Ascending aorta (tissue), 2 donors: ENCODE measurements at regions not wholly inside any gene's neighbourhood (a gene's known extent, or its start where the extent isn't known, plus 50 kb on each side); places are given as distances from the start of the nearest gene placed in this dataset.
"Not testable (repeated sequence)": the region's sequence is repeated elsewhere in the genome, so short reads cannot be mapped to it uniquely, and the experiment has no call there.

Source experiments
- DNase-seq, 2 donors: peaks; one replicate each; pipeline ENCODE4 v3.0.0-alpha.2; 2019; ENCODE audit warnings: low spot score in 2 of 2
- H3K27ac ChIP-seq, 2 donors: fragments of 200-600 bp; sonication (generic); one replicate each; pipeline ENCODE4 v1.5.1; 2016 to 2017; ENCODE audit warnings: mild to moderate bottlenecking in 1 of 2
- H3K27me3 ChIP-seq: fragments of 200-600 bp; sonication (generic); one replicate; pipeline ENCODE4 v1.5.1; 2017
- H3K36me3 ChIP-seq, 2 donors: fragments of 200-600 bp; sonication (generic); one replicate each; pipeline ENCODE4 v1.5.1; 2016
- H3K4me1 ChIP-seq, 2 donors: fragments of 200-600 bp; sonication (generic); one replicate each; pipeline ENCODE4 v1.5.1; 2016 to 2017; ENCODE audit warnings: mild to moderate bottlenecking in 1 of 2
- H3K4me3 ChIP-seq, 2 donors: fragments of 200-600 bp; sonication (generic); one replicate each; pipeline ENCODE4 v1.5.1; 2016 to 2017; ENCODE audit warnings: mild to moderate bottlenecking in 1 of 2
- H3K9me3 ChIP-seq, 2 donors: fragments of 200-600 bp; sonication (generic); one replicate each; pipeline ENCODE4 v1.5.1; 2016
- CTCF ChIP-seq, 3 experiments: fragments of 200-600 bp in 2 of 3; fragments of 450-650 bp in 1 of 3; sonication (generic) in 2 of 3; IDR thresholded peaks; one replicate each; pipeline ENCODE4 v1.5.1; 2016 to 2019; ENCODE audit warnings: antibody characterized with exemption in 3 of 3, mild to moderate bottlenecking in 1 of 3, moderate library complexity in 1 of 3
- intact Hi-C: fragments of 100-400 bp; cut with DNase I; formaldehyde crosslinking; loops from one replicate; pipeline ENCODE4 v1.15.1; 2023

GRCh38 chr9:107772988-107773387 is 283.4 kb upstream of the KLF4 start:
- Histone ChIP-seq H3K36me3 (no peaks in the 10 kb centered on the region), H3K4me1 (no peaks in the 10 kb centered on the region), H3K27ac (no peak overlapping the region), H3K27me3 (no peaks in the 10 kb centered on the region), H3K9me3 (peaks cover 0 to 5% of the 10 kb centered on the region in 2 donors), H3K4me3 (no peak overlapping the region)
- intact Hi-C loops = no loop called here
- TF ChIP-seq CTCF (IDR thresholded peaks at IDR 0.05) = no peak
- no peak for DNase-seq

DNA sequence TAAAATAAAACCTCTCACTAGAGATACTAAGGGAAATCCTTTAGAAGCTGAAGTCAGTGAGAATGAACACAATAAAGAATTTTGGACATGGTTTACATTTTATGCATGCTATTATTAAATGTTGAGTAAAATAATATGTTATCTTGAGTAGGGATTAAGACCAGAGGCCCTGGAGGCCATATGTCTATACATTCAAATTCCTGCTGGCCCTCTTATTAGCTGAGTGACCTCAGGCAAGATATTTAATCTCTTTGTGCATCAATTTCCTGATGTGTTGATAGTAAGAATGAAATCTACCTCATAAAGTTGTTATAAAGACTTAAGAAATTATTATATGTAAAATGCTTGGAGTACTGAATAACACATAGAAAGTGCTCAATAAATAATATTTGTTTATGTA is 281.1 kb upstream of the KLF4 start:
- no peak for DNase-seq
- intact Hi-C loops = no loop called here
- Histone ChIP-seq H3K4me3 (no peak overlapping the region), H3K27ac (no peak overlapping the region), H3K9me3 (peaks cover 0 to 5% of the 10 kb centered on the region in 2 donors), H3K36me3 (no peaks in the 10 kb centered on the region), H3K4me1 (no peaks in the 10 kb centered on the region), H3K27me3 (no peaks in the 10 kb centered on the region)
- no peak for TF ChIP-seq CTCF (IDR thresholded peaks at IDR 0.05)

- intact Hi-C loops = no loop called here
- Histone ChIP-seq H3K27me3 (no peaks in the 10 kb centered on the region), H3K4me3 (no peak overlapping the region), H3K9me3 (peaks cover 0 to 2% of the 10 kb centered on the region in 2 donors), H3K36me3 (no peaks in the 10 kb centered on the region), H3K4me1 (no peaks in the 10 kb centered on the region), H3K27ac (no peak overlapping the region)
- TF ChIP-seq CTCF (IDR thresholded peaks at IDR 0.05) = no peak
- DNase-seq = no peak
Observed at GRCh38 chr9:107768224-107768623, 278.7 kb upstream of the KLF4 start.

DNA sequence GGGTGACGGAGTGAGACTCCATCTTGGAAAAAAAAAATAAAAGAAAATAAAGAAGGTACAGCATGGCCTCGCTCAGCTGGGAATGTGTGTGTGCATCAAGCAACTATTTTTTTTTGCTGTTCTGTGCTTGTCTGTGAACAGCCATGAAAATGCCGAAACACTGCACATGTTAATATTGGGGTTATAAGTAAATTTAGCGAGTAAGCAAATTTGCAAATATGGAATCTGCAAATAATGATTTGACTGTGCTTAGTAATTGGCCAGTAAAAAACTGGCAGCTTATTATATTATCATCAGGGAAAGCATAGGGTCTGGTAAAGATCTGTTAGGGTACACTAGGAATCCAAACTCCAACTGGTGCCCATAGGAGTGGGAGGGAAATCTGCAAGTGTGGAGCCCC is 278.1 kb upstream of the KLF4 start:
- no peaks in the 10 kb centered on the region for H3K27me3 ChIP-seq
- intact Hi-C loops = no loop called here
- H3K4me1 ChIP-seq = no peaks in the 10 kb centered on the region
- no peaks in the 10 kb centered on the region for H3K36me3 ChIP-seq
- H3K4me3 ChIP-seq = no peak overlapping the region
- no peak for DNase-seq
- no peak for TF ChIP-seq CTCF (IDR thresholded peaks at IDR 0.05)
- no peak overlapping the region for H3K27ac ChIP-seq
- no peaks in the 10 kb centered on the region for H3K9me3 ChIP-seq

DNA sequence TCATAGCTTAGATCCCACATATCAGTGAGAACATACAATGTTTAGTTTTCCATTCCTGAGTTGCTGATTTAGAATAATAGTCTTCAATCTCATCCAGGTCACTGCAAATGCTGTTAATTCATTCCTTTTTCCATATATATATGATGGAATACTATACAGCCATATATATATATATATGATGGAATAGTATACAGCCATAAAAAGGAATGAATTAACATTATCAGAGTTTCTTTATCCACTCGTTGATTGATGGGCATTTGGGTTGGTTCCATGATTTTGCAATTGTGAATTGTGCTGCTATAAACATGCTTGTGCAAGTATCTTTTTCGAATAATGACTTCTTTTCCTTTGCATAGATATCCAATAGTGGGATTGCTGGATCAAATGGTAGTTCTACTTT is 273.9 kb upstream of the KLF4 start:
- H3K4me3 ChIP-seq, DNase-seq, H3K9me3 ChIP-seq, H3K27me3 ChIP-seq, H3K27ac ChIP-seq, H3K4me1 ChIP-seq, intact Hi-C loops, H3K36me3 ChIP-seq: not testable (repeated sequence)

DNA sequence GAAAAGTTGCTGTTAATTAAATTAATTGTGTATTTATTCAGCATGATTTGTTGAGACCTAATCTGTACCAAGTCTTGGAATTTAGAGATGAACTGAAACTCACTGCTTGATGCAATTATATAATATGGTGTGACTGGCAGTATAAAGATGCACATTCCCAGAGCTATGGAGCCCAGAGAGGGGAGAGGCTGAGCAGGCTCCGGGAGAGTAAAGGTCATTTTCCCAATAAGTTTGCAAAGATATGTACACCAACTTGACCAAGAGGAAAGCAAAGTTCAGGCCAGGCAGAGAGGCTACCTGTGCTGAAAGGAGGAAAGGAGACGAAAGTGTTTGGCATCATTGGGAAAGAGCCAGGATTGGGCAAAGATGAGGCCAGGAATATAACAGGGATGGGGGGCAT is 271.7 kb upstream of the KLF4 start:
- Histone ChIP-seq H3K4me1 (no peaks in the 10 kb centered on the region), H3K36me3 (no peaks in the 10 kb centered on the region), H3K27me3 (no peaks in the 10 kb centered on the region), H3K27ac (peak overlapping the region in 1 of 2 donors; percentile 49), H3K9me3 (no peaks in the 10 kb centered on the region), H3K4me3 (no peak overlapping the region)
- no peak for TF ChIP-seq CTCF (IDR thresholded peaks at IDR 0.05)
- intact Hi-C loops = no loop called here
- no peak for DNase-seq
